ENCODE measurements at regions not wholly inside any gene's neighbourhood (a gene's known extent, or its start where the extent isn't known, plus 50 kb on each side); places are given as distances from the start of the nearest gene placed in this dataset.

GRCh38 chr4:141569141-141569540 is 67.2 kb upstream of the IL15 start:
- H3K27me3 ChIP-seq: no peaks in the 10 kb centered on the region
- no peaks in the 10 kb centered on the region for H3K9me3 ChIP-seq
- DNase-seq: no peak
- no peak overlapping the region for H3K4me3 ChIP-seq
- H3K36me3 ChIP-seq: no peaks in the 10 kb centered on the region

- Histone ChIP-seq H3K27me3 (no peaks in the 10 kb centered on the region), H3K9me3 (no peaks in the 10 kb centered on the region), H3K4me3 (no peak overlapping the region), H3K36me3 (no peaks in the 10 kb centered on the region)
- no peak for DNase-seq
These were observed 66.1 kb upstream of the IL15 start for GRCh38 chr4:141570290-141570689.

DNA sequence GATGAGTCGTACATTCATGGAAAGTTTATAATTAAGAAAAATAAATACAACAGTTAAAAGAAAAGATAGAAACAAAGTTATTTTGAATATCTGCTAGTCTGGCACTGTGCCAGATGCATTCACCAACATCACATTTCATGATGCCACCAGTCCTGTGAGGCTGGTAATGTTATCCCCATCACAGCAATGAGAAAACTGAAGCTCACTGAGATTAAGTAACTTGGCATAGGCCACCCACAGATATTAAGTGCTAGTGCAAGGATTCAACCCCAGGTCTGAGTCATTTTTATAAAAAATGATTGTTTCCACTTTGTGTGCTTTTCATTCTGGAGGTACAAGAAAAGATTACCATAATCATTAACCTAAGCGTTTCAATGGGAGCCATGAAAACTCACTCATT is 65.0 kb upstream of the IL15 start:
- Histone ChIP-seq H3K4me3 (no peak overlapping the region), H3K27me3 (no peaks in the 10 kb centered on the region), H3K36me3 (no peaks in the 10 kb centered on the region), H3K9me3 (no peaks in the 10 kb centered on the region)
- peak; percentile 38 for DNase-seq

- H3K27me3 ChIP-seq: no peaks in the 10 kb centered on the region
- no peaks in the 10 kb centered on the region for H3K36me3 ChIP-seq
- DNase-seq: no peak
- H3K9me3 ChIP-seq: no peaks in the 10 kb centered on the region
- H3K4me3 ChIP-seq: no peak overlapping the region
These were observed 64.6 kb upstream of the IL15 start for GRCh38 chr4:141571793-141572192.

DNA sequence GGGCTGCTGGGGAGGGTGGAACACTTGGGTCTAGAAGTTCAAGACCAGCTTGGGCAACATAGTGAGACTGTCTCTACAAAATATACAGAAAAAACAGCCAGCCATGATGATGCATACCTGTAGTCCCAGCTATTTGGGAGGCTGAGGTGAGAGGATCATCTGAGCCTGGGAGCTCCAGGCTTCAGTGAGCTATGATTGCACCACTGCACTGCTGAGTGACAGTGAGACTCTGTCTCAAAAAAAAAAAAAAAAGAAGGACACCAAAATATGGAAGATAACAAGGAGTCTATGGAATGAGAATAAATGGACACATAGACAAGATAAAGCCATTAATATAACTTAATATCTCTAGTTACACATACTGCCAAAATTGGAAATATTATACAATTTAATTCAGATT is 62.7 kb upstream of the IL15 start:
- no peak for DNase-seq
- H3K27me3 ChIP-seq: no peaks in the 10 kb centered on the region
- H3K4me3 ChIP-seq: no peak overlapping the region
- H3K9me3 ChIP-seq: no peaks in the 10 kb centered on the region
- no peaks in the 10 kb centered on the region; the same call in 1 of the 2 replicates for H3K36me3 ChIP-seq

- H3K9me3 ChIP-seq: no peaks in the 10 kb centered on the region
- no peaks in the 10 kb centered on the region for H3K27me3 ChIP-seq
- no peak overlapping the region for H3K4me3 ChIP-seq
- H3K36me3 ChIP-seq: no peaks in the 10 kb centered on the region; the same call in 1 of the 2 replicates
- peak; percentile 17 for DNase-seq
These were observed 60.5 kb upstream of the IL15 start for GRCh38 chr4:141575884-141576283.

- Histone ChIP-seq H3K9me3 (no peaks in the 10 kb centered on the region), H3K27me3 (no peaks in the 10 kb centered on the region), H3K4me3 (no peak overlapping the region), H3K36me3 (no peaks in the 10 kb centered on the region; the same call in 1 of the 2 replicates)
- DNase-seq: no peak
These were observed 59.7 kb upstream of the IL15 start for GRCh38 chr4:141576585-141577110.

DNA sequence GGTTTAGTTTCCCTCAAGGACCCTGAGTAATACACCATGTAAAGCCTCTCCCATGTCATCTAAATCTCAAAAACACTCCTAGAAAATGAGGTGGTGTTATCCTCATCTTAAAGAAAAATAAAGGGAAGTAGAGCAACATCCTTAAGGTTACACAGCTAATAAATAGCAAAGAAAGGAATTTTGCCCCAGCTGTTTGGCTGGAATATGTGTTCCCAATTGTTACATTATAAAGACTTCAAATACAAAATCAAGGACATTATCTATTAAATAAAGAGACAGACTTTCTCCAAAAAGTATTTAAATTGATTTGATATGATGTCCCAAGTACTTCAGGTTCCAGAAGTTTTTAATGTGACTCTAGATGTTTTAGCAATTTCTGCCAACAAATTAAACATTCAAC is 57.9 kb upstream of the IL15 start:
- Histone ChIP-seq H3K36me3 (no peaks in the 10 kb centered on the region; the same call in 1 of the 2 replicates), H3K4me3 (no peak overlapping the region)

DNA sequence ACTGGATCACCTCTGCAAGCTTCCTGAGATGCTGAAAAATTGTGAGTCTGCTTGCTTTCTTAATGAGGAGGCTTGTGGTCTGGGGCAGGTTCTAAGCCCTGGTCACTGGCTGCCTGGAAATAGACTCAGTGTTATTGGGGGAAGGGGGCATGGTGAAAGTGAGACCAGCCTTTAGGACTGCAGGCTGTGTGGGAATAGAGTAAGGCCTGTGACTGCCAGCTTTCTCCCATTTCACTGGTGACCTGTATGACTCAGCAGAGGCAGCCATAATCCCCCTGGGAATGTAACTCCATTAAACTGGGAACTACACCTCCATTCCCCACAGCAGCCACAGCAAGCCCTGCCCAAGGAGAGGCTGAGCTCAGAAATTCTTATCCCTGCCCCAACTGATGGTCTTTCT is 55.9 kb upstream of the IL15 start:
- Histone ChIP-seq H3K36me3 (no peaks in the 10 kb centered on the region; the same call in 1 of the 2 replicates), H3K4me3 (no peak overlapping the region), H3K27me3 (no peaks in the 10 kb centered on the region), H3K9me3 (no peaks in the 10 kb centered on the region)
- peak; percentile 7 for DNase-seq

More for the DNA sequence above, 57.9 kb upstream of the IL15 start:
- H3K27me3 ChIP-seq: no peaks in the 10 kb centered on the region
- H3K9me3 ChIP-seq: no peaks in the 10 kb centered on the region
- no peak for DNase-seq
